Endothelial cell of hepatic sinusoid (primary cell): ENCODE measurements at regions not wholly inside any gene's neighbourhood (a gene's known extent, or its start where the extent isn't known, plus 50 kb on each side); places are given as distances from the start of the nearest gene placed in this dataset.

Source experiments
- in situ Hi-C: cut with HindIII; loops from 2 replicates; pipeline ENCODE4 v1.10.0; 2017; ENCODE audit warnings: low sequenced_read_pairs

GRCh38 chr7:41153268-41153667, 549.6 kb downstream of the INHBA start:
- in situ Hi-C loops: no loop called here

GRCh38 chr7:41152179-41152678, 550.7 kb downstream of the INHBA start:
- in situ Hi-C loops: no loop called here

GRCh38 chr7:41149576-41149975, 553.3 kb downstream of the INHBA start:
- in situ Hi-C loops: no loop called here

- in situ Hi-C loops: no loop called here
Observed at GRCh38 chr7:41148521-41148951, 554.4 kb downstream of the INHBA start.

- in situ Hi-C loops: no loop called here
Observed at GRCh38 chr7:41147606-41148485, 555.0 kb downstream of the INHBA start.

- in situ Hi-C loops: no loop called here
Observed at GRCh38 chr7:41146429-41146828, 556.5 kb downstream of the INHBA start.

GRCh38 chr7:41145656-41146055, 557.2 kb downstream of the INHBA start:
- in situ Hi-C loops: no loop called here

GRCh38 chr7:41142904-41143473, 559.9 kb downstream of the INHBA start:
- in situ Hi-C loops: no loop called here

- in situ Hi-C loops: loop anchor here (5.0 kb wide), 1 partner anchor 42 kb away; no protein-coding TSS in a partner anchor
Observed at GRCh38 chr7:41139789-41140188, 563.1 kb downstream of the INHBA start.

GRCh38 chr7:41136551-41136950, 566.3 kb downstream of the INHBA start:
- in situ Hi-C loops: loop anchor here (5.0 kb wide), 1 partner anchor 39 kb away; no protein-coding TSS in a partner anchor

GRCh38 chr7:41135511-41135910, 567.4 kb downstream of the INHBA start:
- in situ Hi-C loops: loop anchor here (5.0 kb wide), 1 partner anchor 38 kb away; no protein-coding TSS in a partner anchor

GRCh38 chr7:41134300-41135255, 568.3 kb downstream of the INHBA start:
- in situ Hi-C loops: loop anchor here (5.0 kb wide), 1 partner anchor 37 kb away; no protein-coding TSS in a partner anchor

GRCh38 chr7:41133690-41134299, 569.1 kb downstream of the INHBA start:
- in situ Hi-C loops: no loop called here

- in situ Hi-C loops: no loop called here
Observed at GRCh38 chr7:41131956-41132355, 570.9 kb downstream of the INHBA start.

GRCh38 chr7:41130561-41131236, 572.2 kb downstream of the INHBA start:
- in situ Hi-C loops: no loop called here

GRCh38 chr7:41130086-41130485, 572.8 kb downstream of the INHBA start:
- in situ Hi-C loops: no loop called here

- in situ Hi-C loops: loop anchor here (5.0 kb wide), 1 partner anchor 68 kb away; no protein-coding TSS in a partner anchor
Observed at GRCh38 chr7:41125343-41125742, 577.5 kb downstream of the INHBA start.

- in situ Hi-C loops: no loop called here
Observed at GRCh38 chr7:41122256-41122987, 580.5 kb downstream of the INHBA start.

GRCh38 chr7:41121228-41121627, 581.7 kb downstream of the INHBA start:
- in situ Hi-C loops: no loop called here
